BJ (cell line): ENCODE measurements at regions not wholly inside any gene's neighbourhood (a gene's known extent, or its start where the extent isn't known, plus 50 kb on each side); places are given as distances from the start of the nearest gene placed in this dataset.

ENCODE experiments used
- CTCF ChIA-PET: fragments of 350-600 bp; formaldehyde crosslinking; extraction: SDS; loops from one replicate; lab custom pipeline; 2021; ENCODE audit warnings: antibody characterized with exemption, inconsistent platforms; lab: Yijun Ruan, JAX
- POLR2A ChIA-PET: fragments of 300-600 bp; sonication (Branson Sonifier 250); formaldehyde crosslinking; extraction: SDS; loops from one replicate; lab custom pipeline; 2021; ENCODE audit warnings: antibody characterized with exemption; lab: Charles Lee
- DNase-seq: peaks from one replicate; pipeline ENCODE4 v3.0.0-alpha.2; 2011; ENCODE audit warnings: low read depth
- H3K27me3 ChIP-seq: 2 replicates; pipeline ENCODE4 v1.6.0; 2011; ENCODE audit warnings: low read length; ENCODE audit not compliant: control insufficient read depth, insufficient read depth
- H3K36me3 ChIP-seq: 2 replicates; pipeline ENCODE4 v1.5.1; 2011; ENCODE audit warnings: low read length; ENCODE audit not compliant: control insufficient read depth, insufficient read depth
- H3K4me3 ChIP-seq: 2 replicates; pipeline ENCODE4 v1.5.1; 2011; ENCODE audit warnings: low read depth, mild to moderate bottlenecking, control low read depth, low read length
- CTCF ChIP-seq: IDR thresholded peaks from 2 replicates; pipeline ENCODE4 v1.5.1; 2011; ENCODE audit warnings: low read depth, mild to moderate bottlenecking, control low read depth, inconsistent platforms, low read length, moderate library complexity; ENCODE audit not compliant: insufficient read depth

GRCh38 chr9:87123830-87124229 is 176.5 kb upstream of the GAS1 start:
- CTCF ChIA-PET: interaction anchor here (1.1 kb wide), 1 partner anchor 709 kb away, joined by 3 read pairs; no protein-coding TSS in a partner anchor
- DNase-seq: no peak

GRCh38 chr9:87125819-87126218 is 178.5 kb upstream of the GAS1 start:
- DNase-seq: no peak
- no peak overlapping the region for H3K4me3 ChIP-seq
- no peak for TF ChIP-seq CTCF
- no peaks in the 10 kb centered on the region for H3K36me3 ChIP-seq
- CTCF ChIA-PET: interaction anchor here (0.9 kb wide), 1 partner anchor 17 kb away, joined by 3 read pairs; no protein-coding TSS in a partner anchor
- H3K27me3 ChIP-seq: no peaks in the 10 kb centered on the region
- POLR2A ChIA-PET: interaction anchor here (0.6 kb wide), 1 partner anchor 148 kb away, joined by 4 read pairs; no protein-coding TSS in a partner anchor

More at GRCh38 chr9:87123830-87124229, 176.5 kb upstream of the GAS1 start:
- H3K36me3 ChIP-seq: no peaks in the 10 kb centered on the region
- POLR2A ChIA-PET: no interaction called here
- no peak for TF ChIP-seq CTCF
- no peaks in the 10 kb centered on the region for H3K27me3 ChIP-seq
- no peak overlapping the region for H3K4me3 ChIP-seq

DNA sequence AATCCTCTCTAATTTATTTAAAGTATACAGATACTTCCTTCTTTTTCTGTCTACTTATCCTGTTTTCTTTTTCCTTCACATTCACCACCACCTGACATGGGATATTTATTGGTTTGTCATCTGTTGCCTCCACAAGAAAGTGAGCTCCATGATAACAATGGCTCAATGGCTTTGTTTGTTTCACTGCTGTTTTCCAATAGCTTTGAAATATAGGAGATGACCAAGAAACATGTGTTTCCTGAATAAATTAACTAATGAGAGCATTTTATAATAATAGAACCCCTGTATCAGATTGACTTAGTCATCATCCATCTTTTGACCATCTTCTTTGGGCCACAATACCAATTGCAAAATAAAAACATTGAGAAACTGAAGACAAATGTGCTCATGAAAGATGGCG is 180.2 kb upstream of the GAS1 start:
- Histone ChIP-seq H3K36me3 (no peaks in the 10 kb centered on the region), H3K4me3 (no peak overlapping the region), H3K27me3 (no peaks in the 10 kb centered on the region)
- DNase-seq: no peak
- ChIA-PET CTCF (interaction anchor here (0.8 to 1.5 kb wide), 2 partner anchors 10 to 19 kb away, joined by 3 to 5 read pairs; no protein-coding TSS in a partner anchor), POLR2A (no interaction called here)
- TF ChIP-seq CTCF: no peak

DNA sequence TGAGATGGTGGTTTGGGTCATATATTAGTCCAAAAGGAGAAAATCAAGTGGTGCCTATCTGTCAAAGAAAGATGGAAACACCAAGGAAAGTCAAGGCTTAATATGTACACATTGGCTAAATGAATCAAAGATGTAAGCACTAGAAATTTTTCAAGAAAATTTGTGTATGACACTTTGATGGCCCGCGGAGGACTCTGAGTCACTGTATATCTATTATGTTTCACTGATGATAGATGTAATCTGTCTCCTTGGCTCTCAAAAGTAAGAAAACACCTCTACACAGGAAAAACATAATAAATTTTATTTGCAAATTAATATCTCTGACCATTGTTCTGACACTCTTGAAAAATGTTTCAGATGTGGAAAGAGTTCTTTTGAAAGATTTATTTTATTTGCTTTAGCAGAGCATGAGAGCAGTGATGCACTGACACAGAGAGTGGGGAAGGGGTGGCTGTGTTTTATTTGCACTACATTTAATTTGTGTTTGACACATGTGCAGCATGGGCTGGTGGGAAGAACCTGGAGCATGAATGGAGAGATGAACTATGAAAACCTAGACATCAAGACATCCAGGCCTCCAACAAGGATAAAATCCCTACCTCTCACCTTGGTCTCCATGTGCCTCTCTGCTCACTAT is 180.8 kb upstream of the GAS1 start:
- CTCF ChIA-PET: interaction anchor here (1.5 kb wide), 1 partner anchor 10 kb away, joined by 5 read pairs; no protein-coding TSS in a partner anchor
- no peak for DNase-seq
- Histone ChIP-seq H3K4me3 (no peak overlapping the region), H3K36me3 (no peaks in the 10 kb centered on the region), H3K27me3 (no peaks in the 10 kb centered on the region)
- no peak for TF ChIP-seq CTCF
- POLR2A ChIA-PET: no interaction called here

GRCh38 chr9:87128844-87129493 is 181.7 kb upstream of the GAS1 start:
- no peak overlapping the region for H3K4me3 ChIP-seq
- no peaks in the 10 kb centered on the region for H3K27me3 ChIP-seq
- TF ChIP-seq CTCF: no peak
- ChIA-PET CTCF (no interaction called here), POLR2A (no interaction called here)
- no peaks in the 10 kb centered on the region for H3K36me3 ChIP-seq
- DNase-seq: no peak
